ENCODE measurements at regions not wholly inside any gene's neighbourhood (a gene's known extent, or its start where the extent isn't known, plus 50 kb on each side); places are given as distances from the start of the nearest gene placed in this dataset.

GRCh38 chr12:112559784-112560183 is 141.0 kb downstream of the PTPN11 start:
- no peaks in the 10 kb centered on the region for H3K9me3 ChIP-seq
- H3K27ac ChIP-seq: no peak overlapping the region
- H3K36me3 ChIP-seq: no peaks in the 10 kb centered on the region
- intact Hi-C loops (cut with DNase I; ENCODE audit: low total_unique reads): no loop called here
- TF ChIP-seq CTCF (IDR thresholded peaks at IDR 0.05 in 8 of 11, conservative IDR thresholded peaks at IDR 0.05 in 3 of 11): no peak
- TF ChIP-seq POLR2AphosphoS5 (IDR thresholded peaks at IDR 0.05): no peak
- TF ChIP-seq POLR2A (IDR thresholded peaks at IDR 0.05): no peak
- WGBS, 5 donors: 57 to 82% (median 73%) methylated on average over 2 of the region's 2 CpGs
- no peak for DNase-seq
- H3K4me3 ChIP-seq: no peak overlapping the region
- H3K27me3 ChIP-seq (replicated peaks in 1 of 7): peaks cover 0 to 12% (median 3%) of the 10 kb centered on the region in 7 donors
- H3K4me1 ChIP-seq: no peaks in the 10 kb centered on the region

- no peak overlapping the region for H3K4me3 ChIP-seq
- TF ChIP-seq POLR2AphosphoS5 (IDR thresholded peaks at IDR 0.05) (no peak), CTCF (IDR thresholded peaks at IDR 0.05 in 8 of 11, conservative IDR thresholded peaks at IDR 0.05 in 3 of 11) (no peak), POLR2A (IDR thresholded peaks at IDR 0.05) (no peak)
- no peaks in the 10 kb centered on the region for H3K36me3 ChIP-seq
- no peak for DNase-seq
- intact Hi-C loops (cut with DNase I; ENCODE audit: low total_unique reads): no loop called here
- H3K9me3 ChIP-seq: no peaks in the 10 kb centered on the region
- H3K4me1 ChIP-seq: no peaks in the 10 kb centered on the region
- H3K27ac ChIP-seq: no peak overlapping the region
- 63 to 76% (median 74%) methylated on average over 9 to 11 of the region's 11 CpGs for whole genome bisulfite sequencing, 5 donors
- H3K27me3 ChIP-seq (replicated peaks in 1 of 7): peaks cover 0 to 5% (median 0%) of the 10 kb centered on the region in 7 donors
Observed at GRCh38 chr12:112564160-112564784, 145.5 kb downstream of the PTPN11 start.

DNA sequence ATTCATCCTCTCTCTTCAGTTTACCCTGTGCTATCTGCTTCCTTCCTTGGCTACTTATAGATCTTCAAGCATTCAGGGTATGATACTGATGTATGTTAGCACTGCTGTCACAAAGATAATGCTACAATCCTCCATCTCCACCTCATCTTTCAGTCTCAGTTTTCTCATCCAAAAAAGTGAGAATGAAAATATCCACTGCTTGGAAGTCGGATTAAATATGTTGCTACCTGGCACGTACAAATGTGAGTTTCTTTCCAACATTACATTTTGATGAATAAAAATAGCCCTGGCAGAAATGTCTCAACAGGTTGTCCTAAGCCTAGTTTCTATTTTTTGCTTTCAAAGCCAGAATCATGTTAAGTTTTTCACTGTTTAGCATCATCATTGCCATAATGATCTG is 149.9 kb downstream of the PTPN11 start:
- Histone ChIP-seq H3K4me1 (no peaks in the 10 kb centered on the region), H3K27ac (no peak overlapping the region), H3K36me3 (no peaks in the 10 kb centered on the region), H3K4me3 (no peak overlapping the region), H3K27me3 (replicated peaks in 1 of 7) (peaks cover 0 to 39% (median 10%) of the 10 kb centered on the region in 7 donors), H3K9me3 (no peaks in the 10 kb centered on the region)
- no peak for TF ChIP-seq POLR2AphosphoS5 (IDR thresholded peaks at IDR 0.05)
- TF ChIP-seq POLR2A (IDR thresholded peaks at IDR 0.05): no peak
- TF ChIP-seq CTCF (IDR thresholded peaks at IDR 0.05 in 8 of 11, conservative IDR thresholded peaks at IDR 0.05 in 3 of 11): no peak
- intact Hi-C loops (cut with DNase I; ENCODE audit: low total_unique reads): no loop called here
- 85 to 96% (median 89%) methylated on average over 2 of the region's 2 CpGs for WGBS, 5 donors
- no peak for DNase-seq

- Histone ChIP-seq H3K27ac (no peak overlapping the region), H3K4me1 (peaks cover 0 to 2% (median 0%) of the 10 kb centered on the region in 6 donors), H3K9me3 (no peaks in the 10 kb centered on the region), H3K27me3 (replicated peaks in 1 of 7) (peaks cover 0 to 52% (median 12%) of the 10 kb centered on the region in 7 donors), H3K36me3 (no peaks in the 10 kb centered on the region), H3K4me3 (no peak overlapping the region)
- intact Hi-C loops (cut with DNase I; ENCODE audit: low total_unique reads): no loop called here
- TF ChIP-seq POLR2A (IDR thresholded peaks at IDR 0.05) (no peak), CTCF (IDR thresholded peaks at IDR 0.05 in 8 of 11, conservative IDR thresholded peaks at IDR 0.05 in 3 of 11) (no peak), POLR2AphosphoS5 (IDR thresholded peaks at IDR 0.05) (no peak)
- whole genome bisulfite sequencing, 5 donors: 62 to 70% (median 65%) methylated on average over 7 of the region's 7 CpGs
- no peak for DNase-seq
Observed at GRCh38 chr12:112570096-112570495, 151.3 kb downstream of the PTPN11 start.
